Activated naive CD4-positive, alpha-beta T cell treated with anti-CD3 and anti-CD28 coated beads, Interleukin-2, amount 50 U/mL, for 72 hours (primary cell): ENCODE measurements at regions not wholly inside any gene's neighbourhood (a gene's known extent, or its start where the extent isn't known, plus 50 kb on each side); places are given as distances from the start of the nearest gene placed in this dataset.

Experiments
- ATAC-seq, 2 donors: fragments of 150-1000 bp; cut with Tn5 transposase; 2 replicates each; pipeline ENCODE4 v1.10.0; 2021; ENCODE audit warnings: mild to moderate bottlenecking in 2 of 2, moderate library complexity in 2 of 2
- DNase-seq, 2 donors: peaks; one replicate each; pipeline ENCODE4 v3.0.0; 2021 to 2022; ENCODE audit warnings: low spot score in 2 of 2
- H3K27ac Mint-ChIP-seq, 2 donors: one replicate each; pipeline ENCODE4 v1.8.0; 2022; ENCODE audit warnings: mild to moderate bottlenecking in 2 of 2, mixed read lengths in 2 of 2
- H3K36me3 Mint-ChIP-seq, 2 donors: one replicate each; pipeline ENCODE4 v1.8.0; 2022; ENCODE audit warnings: mixed read lengths in 2 of 2
- H3K9me3 Mint-ChIP-seq, 2 donors: one replicate each; pipeline ENCODE4 v1.8.0; 2022; ENCODE audit warnings: mixed read lengths in 2 of 2

DNA sequence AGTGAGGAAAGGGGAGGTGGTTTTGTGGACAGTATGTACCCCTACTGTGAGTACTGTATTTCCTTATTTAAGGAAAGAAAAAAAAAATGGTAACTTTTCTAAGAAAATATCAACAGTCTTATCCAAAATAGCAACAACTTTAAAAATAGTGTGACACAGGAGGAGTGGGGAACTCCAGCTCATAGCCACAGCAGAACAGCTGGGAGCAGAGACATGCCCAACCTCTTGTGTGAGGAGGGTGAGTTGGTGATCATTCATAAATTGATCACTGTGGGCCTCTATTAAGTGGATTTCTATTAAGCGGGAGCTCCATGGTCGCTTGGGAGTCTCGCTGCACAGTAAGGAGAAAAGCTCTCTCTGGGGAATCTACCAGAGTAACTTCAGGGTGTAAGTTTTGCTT, 158.8 kb upstream of the DUSP10 start:
- no peak for DNase-seq
- Mint-ChIP-seq H3K9me3 (peaks cover 0 to 4% of the 10 kb centered on the region in 2 donors), H3K27ac (no peak overlapping the region), H3K36me3 (no peaks in the 10 kb centered on the region)
- no peak for ATAC-seq

GRCh38 chr1:221897321-221897721, 155.4 kb upstream of the DUSP10 start:
- no peak for ATAC-seq
- no peaks in the 10 kb centered on the region for H3K36me3 Mint-ChIP-seq
- no peak for DNase-seq
- no peak overlapping the region for H3K27ac Mint-ChIP-seq
- peaks cover 0 to 1% of the 10 kb centered on the region in 2 donors for H3K9me3 Mint-ChIP-seq

- no peak overlapping the region for H3K27ac Mint-ChIP-seq
- H3K36me3 Mint-ChIP-seq = no peaks in the 10 kb centered on the region
- H3K9me3 Mint-ChIP-seq = no peaks in the 10 kb centered on the region
- DNase-seq (no peak), ATAC-seq (no peak)
Observed at GRCh38 chr1:221892301-221892830, 150.5 kb upstream of the DUSP10 start.

DNA sequence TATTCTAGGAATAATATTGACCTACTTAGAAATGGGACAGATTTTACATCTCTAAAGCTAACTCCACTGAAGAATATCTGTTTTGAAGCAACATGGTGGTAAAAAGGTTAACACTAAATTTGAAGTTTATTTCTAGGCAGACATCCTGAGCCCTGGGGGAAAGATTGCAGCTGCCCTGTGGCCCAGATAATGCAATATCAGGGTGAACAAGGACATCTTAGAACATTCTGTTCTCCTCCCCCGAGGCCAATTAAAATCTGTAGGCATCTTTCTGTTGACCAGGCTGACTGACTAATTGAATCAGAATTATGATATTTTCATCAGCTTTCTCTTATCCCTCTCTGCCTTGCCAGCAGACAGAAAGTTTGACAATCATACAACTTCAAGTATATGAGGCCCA, 149.8 kb upstream of the DUSP10 start:
- DNase-seq = no peak
- H3K27ac Mint-ChIP-seq = no peak overlapping the region
- no peaks in the 10 kb centered on the region for H3K9me3 Mint-ChIP-seq
- no peak for ATAC-seq
- no peaks in the 10 kb centered on the region for H3K36me3 Mint-ChIP-seq

DNA sequence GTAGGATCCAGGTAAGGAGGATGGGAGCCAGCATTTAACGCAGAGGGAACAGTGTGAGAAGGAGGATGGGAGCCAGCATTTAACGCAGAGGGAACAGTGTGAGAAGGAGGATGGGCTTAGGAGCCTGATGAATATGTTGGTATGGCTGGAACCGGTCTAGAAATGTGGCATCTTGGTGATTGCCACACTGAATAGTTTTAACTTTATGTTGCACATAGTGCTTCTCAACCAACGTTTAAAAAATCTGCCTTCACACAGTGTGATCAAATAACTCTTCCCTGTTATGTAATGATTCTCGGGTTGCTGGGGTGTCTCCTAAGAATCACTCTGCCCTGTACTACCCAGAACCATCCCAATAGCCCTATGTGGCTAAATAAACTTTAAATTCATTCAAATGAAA, 146.9 kb upstream of the DUSP10 start:
- DNase-seq (no peak), ATAC-seq (no peak)
- Mint-ChIP-seq H3K27ac (no peak overlapping the region), H3K9me3 (no peaks in the 10 kb centered on the region), H3K36me3 (no peaks in the 10 kb centered on the region)

DNA sequence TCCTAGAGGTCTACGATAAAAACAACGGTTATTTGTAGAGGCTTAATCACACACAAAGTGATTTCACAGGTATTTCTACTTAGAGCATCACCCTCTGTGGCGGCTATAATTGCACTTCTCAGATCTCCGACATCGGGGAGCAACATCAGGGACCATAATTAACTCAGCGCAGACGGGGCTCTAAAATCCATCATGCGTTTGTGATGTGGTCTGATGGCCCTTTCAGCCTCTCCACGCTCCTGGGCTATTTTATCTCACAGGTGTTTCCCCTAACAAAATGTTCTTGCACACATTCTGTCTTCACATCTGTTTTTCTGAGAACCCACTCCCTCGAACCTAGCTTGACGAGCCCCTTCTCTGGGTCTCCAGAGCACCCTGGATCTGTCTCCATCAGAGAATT, 146.3 kb upstream of the DUSP10 start:
- no peak for DNase-seq
- no peaks in the 10 kb centered on the region for H3K9me3 Mint-ChIP-seq
- H3K36me3 Mint-ChIP-seq = no peaks in the 10 kb centered on the region
- no peak for ATAC-seq
- H3K27ac Mint-ChIP-seq = no peak overlapping the region

DNA sequence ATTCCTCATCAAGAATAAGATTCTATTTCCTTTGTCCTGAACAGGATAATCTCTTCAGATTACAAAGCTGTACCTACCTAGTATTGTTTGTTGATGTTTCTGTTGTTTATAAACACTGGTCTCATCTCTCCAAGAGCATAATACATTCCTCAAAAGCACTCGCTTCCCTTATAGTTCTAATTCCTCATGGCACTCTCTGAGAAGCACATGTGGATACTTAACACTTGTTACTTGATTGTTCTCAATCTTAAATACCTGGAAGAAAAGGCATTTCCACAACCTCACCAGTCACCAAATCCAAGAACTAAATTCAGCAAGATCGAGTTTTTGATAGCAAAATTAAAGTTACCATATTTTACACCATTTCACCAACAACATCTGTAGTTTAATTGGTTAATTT, 145.9 kb upstream of the DUSP10 start:
- no peaks in the 10 kb centered on the region for H3K36me3 Mint-ChIP-seq
- no peak for DNase-seq
- no peak overlapping the region for H3K27ac Mint-ChIP-seq
- no peaks in the 10 kb centered on the region for H3K9me3 Mint-ChIP-seq
- no peak for ATAC-seq

- H3K27ac Mint-ChIP-seq = no peak overlapping the region
- H3K36me3 Mint-ChIP-seq = no peaks in the 10 kb centered on the region
- ATAC-seq (no peak), DNase-seq (no peak)
- H3K9me3 Mint-ChIP-seq = no peaks in the 10 kb centered on the region
Observed at GRCh38 chr1:221887415-221887746, 145.5 kb upstream of the DUSP10 start.

- H3K9me3 Mint-ChIP-seq = no peaks in the 10 kb centered on the region
- DNase-seq (no peak), ATAC-seq (peak in 1 of 2 donors; percentile 26)
- H3K36me3 Mint-ChIP-seq = no peaks in the 10 kb centered on the region
- H3K27ac Mint-ChIP-seq = no peak overlapping the region
Observed at GRCh38 chr1:221886743-221887414, 145.0 kb upstream of the DUSP10 start.

DNA sequence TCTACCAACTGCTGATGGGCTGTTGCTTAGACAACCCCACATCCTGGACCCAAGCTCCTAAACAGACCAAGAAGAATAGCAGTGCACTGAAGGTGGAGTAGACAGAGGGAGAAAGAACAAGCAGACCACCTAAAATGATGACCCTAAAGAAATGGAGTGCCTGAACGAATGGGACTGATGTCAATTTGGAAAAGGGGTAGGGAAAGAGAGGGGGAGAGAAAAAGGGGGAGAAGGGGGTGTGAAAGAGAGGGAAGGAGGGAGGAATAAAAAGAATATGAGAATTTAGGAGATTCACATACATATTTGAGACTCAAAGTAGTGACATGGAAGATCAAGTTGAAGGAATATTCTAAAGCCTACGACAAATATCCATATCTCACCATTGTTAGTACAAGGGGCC, 144.4 kb upstream of the DUSP10 start:
- DNase-seq (no peak), ATAC-seq (no peak)
- Mint-ChIP-seq H3K9me3 (no peaks in the 10 kb centered on the region), H3K27ac (no peak overlapping the region), H3K36me3 (no peaks in the 10 kb centered on the region)

DNA sequence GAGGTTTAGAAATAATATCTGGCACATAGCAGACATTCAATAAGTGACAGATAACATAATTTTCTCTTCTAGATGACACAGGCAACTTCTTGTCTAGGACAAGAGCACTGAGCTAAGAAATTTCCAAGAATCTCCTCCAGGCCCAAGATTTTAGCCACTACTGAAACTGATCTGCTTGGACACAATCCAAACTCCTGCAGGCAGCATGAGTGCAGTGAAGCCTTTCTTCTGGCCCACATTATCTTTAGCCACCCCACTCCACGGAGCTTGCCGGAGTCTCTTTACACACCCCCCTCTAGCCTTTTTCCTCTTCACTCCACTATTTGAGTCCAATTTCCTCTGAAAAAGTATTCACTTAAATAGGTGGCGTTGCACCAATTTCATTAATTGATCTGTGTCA, 142.9 kb upstream of the DUSP10 start:
- no peaks in the 10 kb centered on the region for H3K36me3 Mint-ChIP-seq
- ATAC-seq (no peak), DNase-seq (no peak)
- no peaks in the 10 kb centered on the region for H3K9me3 Mint-ChIP-seq
- H3K27ac Mint-ChIP-seq = no peak overlapping the region

DNA sequence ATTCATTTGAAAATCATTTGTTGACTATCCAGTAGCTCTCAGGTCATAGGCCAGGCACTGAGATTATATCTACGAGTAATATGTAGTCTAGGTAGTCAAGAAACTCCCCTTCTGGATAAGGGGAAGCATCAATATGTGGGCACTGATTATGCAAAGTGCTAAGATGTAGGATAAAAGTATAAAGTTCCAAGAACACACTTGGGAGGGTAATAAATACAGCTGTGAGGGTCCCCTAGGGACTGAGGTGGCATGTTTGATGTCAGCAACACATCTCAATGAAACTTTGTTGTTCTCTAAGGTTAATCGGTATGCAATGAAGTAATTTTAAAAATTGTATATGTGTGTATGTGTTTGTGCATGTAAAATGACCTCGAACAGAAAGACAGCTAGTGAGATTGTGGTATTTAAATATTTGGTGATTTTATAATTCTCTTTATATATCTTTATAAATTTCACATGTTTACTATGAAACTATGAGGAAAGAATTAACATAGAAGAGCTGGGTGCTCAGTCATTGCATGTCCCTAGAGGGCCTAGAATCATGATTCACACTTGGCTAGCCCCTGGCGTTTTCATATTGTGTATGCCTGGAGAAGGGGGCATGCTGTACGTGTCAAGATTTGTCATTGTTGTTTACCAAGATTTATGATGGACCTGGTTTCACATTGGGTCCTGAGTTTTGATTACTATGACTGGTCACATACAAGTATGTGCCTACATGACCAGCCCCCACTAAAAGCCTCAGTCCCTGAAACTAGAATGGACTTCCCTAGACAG, 140.1 kb upstream of the DUSP10 start:
- Mint-ChIP-seq H3K36me3 (no peaks in the 10 kb centered on the region), H3K9me3 (no peaks in the 10 kb centered on the region), H3K27ac (no peak overlapping the region)
- no peak for DNase-seq
- ATAC-seq = peak in 1 of 2 donors; percentile 28

- no peaks in the 10 kb centered on the region for H3K36me3 Mint-ChIP-seq
- DNase-seq (no peak), ATAC-seq (no peak)
- H3K9me3 Mint-ChIP-seq = no peaks in the 10 kb centered on the region
- no peak overlapping the region for H3K27ac Mint-ChIP-seq
Observed at GRCh38 chr1:221880182-221880581, 138.3 kb upstream of the DUSP10 start.

DNA sequence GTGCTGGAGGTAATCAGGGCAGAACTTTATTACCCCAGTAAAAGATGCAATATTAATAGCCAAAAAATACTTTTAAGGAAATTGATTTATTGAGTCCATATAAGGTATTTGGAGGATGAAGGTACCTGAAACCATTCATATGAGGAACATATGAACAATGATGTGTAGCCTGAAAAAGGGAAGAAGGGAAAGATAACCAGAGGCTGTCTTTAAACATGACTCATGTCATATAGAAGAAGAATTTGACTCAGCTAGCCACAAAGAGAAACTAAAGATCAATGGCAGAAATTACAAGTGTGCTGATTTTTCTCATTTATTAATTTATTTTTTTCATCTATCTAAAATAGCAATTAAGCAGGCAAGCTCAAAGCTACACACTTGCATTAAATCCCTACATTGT, 136.2 kb upstream of the DUSP10 start:
- Mint-ChIP-seq H3K27ac (no peak overlapping the region), H3K9me3 (no peaks in the 10 kb centered on the region), H3K36me3 (no peaks in the 10 kb centered on the region)
- ATAC-seq = peak; percentile 88 to 95
- DNase-seq = no peak

GRCh38 chr1:221877311-221877710, 135.4 kb upstream of the DUSP10 start:
- H3K9me3 Mint-ChIP-seq = no peaks in the 10 kb centered on the region
- DNase-seq (no peak), ATAC-seq (no peak)
- no peak overlapping the region for H3K27ac Mint-ChIP-seq
- no peaks in the 10 kb centered on the region for H3K36me3 Mint-ChIP-seq

DNA sequence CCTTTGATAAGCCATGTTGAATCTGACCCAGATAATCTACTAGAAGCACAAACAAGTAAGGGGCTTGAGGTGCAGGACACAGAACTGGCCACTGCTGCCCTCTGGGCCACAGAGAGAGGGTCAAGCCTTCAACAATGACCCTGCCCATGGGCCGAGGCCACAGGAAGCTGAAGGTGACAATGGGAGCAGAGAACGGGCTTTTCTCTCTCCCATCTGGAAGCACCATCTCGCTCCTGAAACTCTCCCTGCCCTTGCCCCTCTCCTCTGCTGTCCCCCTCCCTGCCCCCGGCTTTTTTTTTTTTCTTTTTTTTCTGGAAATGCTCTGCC, 133.1 kb upstream of the DUSP10 start:
- Mint-ChIP-seq H3K36me3 (no peaks in the 10 kb centered on the region), H3K27ac (peak overlapping the region in 1 of 2 donors; percentile 51), H3K9me3 (no peaks in the 10 kb centered on the region)
- ATAC-seq = no peak
- DNase-seq = no peak

DNA sequence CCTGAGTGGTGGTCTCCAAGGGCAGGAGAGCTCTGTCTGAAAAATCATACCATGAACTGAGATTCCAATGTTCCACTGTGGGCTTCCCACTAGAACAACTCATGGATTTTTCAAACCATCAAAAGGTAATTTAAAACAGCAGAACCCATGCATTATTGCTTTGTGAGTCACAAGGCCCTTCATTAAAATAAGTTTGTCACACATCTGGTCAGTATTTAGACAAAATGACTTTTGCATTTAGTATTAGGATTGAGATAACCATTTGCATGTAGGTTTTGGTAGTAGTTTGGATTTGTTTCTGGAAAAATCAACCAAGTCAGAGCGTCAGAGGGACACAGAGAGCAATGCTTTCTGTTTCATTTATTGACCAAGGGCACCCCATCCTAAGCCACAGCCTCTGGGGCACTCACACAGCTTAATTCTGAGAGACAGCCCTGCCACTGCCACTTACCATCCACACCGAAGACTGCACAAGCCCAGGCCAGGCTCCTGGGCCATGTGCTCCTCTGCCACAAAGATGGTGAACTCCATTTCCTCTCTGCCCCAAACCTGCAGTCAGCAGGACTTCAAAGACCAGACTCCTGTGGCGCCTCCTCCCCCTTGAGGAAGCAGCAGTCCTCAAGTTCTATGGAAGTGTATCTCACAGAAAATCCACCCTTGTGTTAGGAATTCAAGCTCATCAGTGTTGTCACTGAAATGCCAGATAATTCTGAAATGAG, 132.6 kb upstream of the DUSP10 start:
- Mint-ChIP-seq H3K36me3 (no peaks in the 10 kb centered on the region), H3K27ac (no peak overlapping the region), H3K9me3 (no peaks in the 10 kb centered on the region)
- ATAC-seq (no peak), DNase-seq (no peak)

GRCh38 chr1:221873673-221874072, 131.8 kb upstream of the DUSP10 start:
- H3K9me3 Mint-ChIP-seq = no peaks in the 10 kb centered on the region
- no peak for ATAC-seq
- DNase-seq = no peak
- H3K27ac Mint-ChIP-seq = peak overlapping the region in 1 of 2 donors; percentile 23
- H3K36me3 Mint-ChIP-seq = no peaks in the 10 kb centered on the region
